ENCODE measurements at regions not wholly inside any gene's neighbourhood (a gene's known extent, or its start where the extent isn't known, plus 50 kb on each side); places are given as distances from the start of the nearest gene placed in this dataset.

- no peak for TF ChIP-seq CTCF (IDR thresholded peaks at IDR 0.05; ENCODE audit: unreplicated experiment)
Measured at GRCh38 chr4:79472036-79472435, 64.0 kb upstream of the GK2 start.

GRCh38 chr4:79471309-79471708, 63.3 kb upstream of the GK2 start:
- DNase-seq (ENCODE audit: low spot score, unreplicated experiment), result no peak
- H3K4me1 Mint-ChIP-seq (ENCODE audit: low read depth), result no peaks in the 10 kb centered on the region
- H3K36me3 Mint-ChIP-seq (ENCODE audit: insufficient read depth), result no peaks in the 10 kb centered on the region
- TF ChIP-seq CTCF (IDR thresholded peaks at IDR 0.05; ENCODE audit: unreplicated experiment), result no peak
- no peak overlapping the region for H3K27ac Mint-ChIP-seq
- H3K27me3 Mint-ChIP-seq, result no peaks in the 10 kb centered on the region
- no peaks in the 10 kb centered on the region for H3K9me3 Mint-ChIP-seq (ENCODE audit: low read depth)
- H3K4me3 Mint-ChIP-seq (ENCODE audit: low read depth), result no peak overlapping the region

More at GRCh38 chr4:79472036-79472435, 64.0 kb upstream of the GK2 start:
- Mint-ChIP-seq H3K4me3 (ENCODE audit: low read depth) (no peak overlapping the region), H3K27me3 (no peaks in the 10 kb centered on the region), H3K27ac (no peak overlapping the region), H3K36me3 (ENCODE audit: insufficient read depth) (no peaks in the 10 kb centered on the region), H3K9me3 (ENCODE audit: low read depth) (no peaks in the 10 kb centered on the region), H3K4me1 (ENCODE audit: low read depth) (no peaks in the 10 kb centered on the region)
- DNase-seq (ENCODE audit: low spot score, unreplicated experiment), result no peak

- no peak for DNase-seq (ENCODE audit: low spot score, unreplicated experiment)
- H3K4me3 Mint-ChIP-seq (ENCODE audit: low read depth), result no peak overlapping the region
- no peaks in the 10 kb centered on the region for H3K27me3 Mint-ChIP-seq
Measured at GRCh38 chr4:79467246-79467932, 59.4 kb upstream of the GK2 start.

GRCh38 chr4:79466621-79467020, 58.6 kb upstream of the GK2 start:
- no peak for DNase-seq (ENCODE audit: low spot score, unreplicated experiment)
- no peak overlapping the region for H3K4me3 Mint-ChIP-seq (ENCODE audit: low read depth)
- H3K27ac Mint-ChIP-seq, result no peak overlapping the region
- no peak for TF ChIP-seq CTCF (IDR thresholded peaks at IDR 0.05; ENCODE audit: unreplicated experiment)
- no peaks in the 10 kb centered on the region for H3K36me3 Mint-ChIP-seq (ENCODE audit: insufficient read depth)
- peaks cover 4% of the 10 kb centered on the region for H3K4me1 Mint-ChIP-seq (ENCODE audit: low read depth)
- H3K27me3 Mint-ChIP-seq, result no peaks in the 10 kb centered on the region
- no peaks in the 10 kb centered on the region for H3K9me3 Mint-ChIP-seq (ENCODE audit: low read depth)

More at GRCh38 chr4:79467246-79467932, 59.4 kb upstream of the GK2 start:
- Mint-ChIP-seq H3K27ac (no peak overlapping the region), H3K36me3 (ENCODE audit: insufficient read depth) (no peaks in the 10 kb centered on the region), H3K4me1 (ENCODE audit: low read depth) (peaks cover 4% of the 10 kb centered on the region), H3K9me3 (ENCODE audit: low read depth) (no peaks in the 10 kb centered on the region)
- TF ChIP-seq CTCF (IDR thresholded peaks at IDR 0.05; ENCODE audit: unreplicated experiment), result no peak
